OCI-LY3 (cell line): ENCODE measurements at regions not wholly inside any gene's neighbourhood (a gene's known extent, or its start where the extent isn't known, plus 50 kb on each side); places are given as distances from the start of the nearest gene placed in this dataset.
A peak's percentile ranks its signal among the peaks of the same experiment; 100 is the strongest.
"Not testable (repeated sequence)": the region's sequence is repeated elsewhere in the genome, so short reads cannot be mapped to it uniquely, and the experiment has no call there.

ENCODE experiments used
- H2AFZ ChIP-seq: fragments of 200-600, 300-600 bp; shearing (Covaris generic); 2 replicates; pipeline ENCODE4 v1.6.0; 2014; ENCODE audit warnings: antibody characterized with exemption, low read depth, low read length
- H3K27ac ChIP-seq: fragments of 200-600, 300-600 bp; sonication (generic); 2 replicates; pipeline ENCODE4 v1.5.1; 2014; ENCODE audit warnings: mild to moderate bottlenecking, low read length, moderate library complexity, mixed read lengths
- H3K27me3 ChIP-seq: fragments of 200-600, 300-600 bp; sonication (generic); 2 replicates; pipeline ENCODE4 v1.6.1; 2014; ENCODE audit warnings: low read depth, low read length, mixed read lengths
- H3K36me3 ChIP-seq: fragments of 200-600, 300-600 bp; sonication (generic); replicated peaks from 2 replicates; pipeline ENCODE3; 2014; ENCODE audit warnings: low read depth, low read length, mixed read lengths
- H3K4me1 ChIP-seq: fragments of 300-600, 200-600 bp; sonication (generic); 2 replicates; pipeline ENCODE4 v1.6.1; 2014; ENCODE audit warnings: low read length, mixed read lengths
- H3K4me2 ChIP-seq: fragments of 200-600, 300-600 bp; sonication (generic); 2 replicates; pipeline ENCODE4 v1.6.1; 2014; ENCODE audit warnings: low read length, mixed read lengths
- H3K4me3 ChIP-seq: fragments of 300-600, 200-600 bp; sonication (generic); 2 replicates; pipeline ENCODE4 v1.5.1; 2014; ENCODE audit warnings: antibody characterized with exemption, mild to moderate bottlenecking, low read length, moderate library complexity
- H3K79me2 ChIP-seq: fragments of 300-600, 200-600 bp; shearing (Covaris generic); 2 replicates; pipeline ENCODE4 v1.6.1; 2014; ENCODE audit warnings: mild to moderate bottlenecking, low read length, mixed read lengths
- H3K9ac ChIP-seq: fragments of 300-600, 200-600 bp; shearing (Covaris generic); 2 replicates; pipeline ENCODE4 v1.6.0; 2014; ENCODE audit warnings: mild to moderate bottlenecking, low read length, moderate library complexity
- H3K9me3 ChIP-seq: fragments of 200-600, 300-600 bp; shearing (Covaris generic); 2 replicates; pipeline ENCODE4 v1.6.1; 2014; ENCODE audit warnings: low read length, mixed read lengths; ENCODE audit not compliant: insufficient read depth
- H4K20me1 ChIP-seq: fragments of 200-600, 300-600 bp; sonication (generic); 2 replicates; pipeline ENCODE4 v1.6.1; 2016; ENCODE audit warnings: low read length, mixed read lengths; ENCODE audit not compliant: insufficient read depth
- EZH2phosphoT487 ChIP-seq: fragments of 200-600 bp; shearing (Covaris generic); IDR thresholded peaks from 2 replicates; pipeline ENCODE4 v1.6.1; 2018; ENCODE audit warnings: antibody characterized with exemption, mixed run types, low read depth
- TF ChIP-seq, protein P1 (sequence below): fragments of 200-600, 300-600 bp; sonication (generic); IDR thresholded peaks from 2 replicates; pipeline ENCODE4 v1.5.1; 2014; ENCODE audit warnings: antibody characterized with exemption, low read length, low read depth

GRCh38 chr11:21653951-21654421, 538.9 kb upstream of the ANO5 start:
- H3K9ac ChIP-seq = no peak overlapping the region
- H3K27me3 ChIP-seq = no peaks in the 10 kb centered on the region
- no peak overlapping the region for H3K27ac ChIP-seq
- no peaks in the 10 kb centered on the region for H3K36me3 ChIP-seq
- H3K79me2 ChIP-seq = no peaks in the 10 kb centered on the region
- no peak overlapping the region for H3K4me3 ChIP-seq
- no peaks in the 10 kb centered on the region for H3K4me1 ChIP-seq
- no peaks in the 10 kb centered on the region for H4K20me1 ChIP-seq
- no peaks in the 10 kb centered on the region for H3K9me3 ChIP-seq
- TF ChIP-seq, protein P1, sequence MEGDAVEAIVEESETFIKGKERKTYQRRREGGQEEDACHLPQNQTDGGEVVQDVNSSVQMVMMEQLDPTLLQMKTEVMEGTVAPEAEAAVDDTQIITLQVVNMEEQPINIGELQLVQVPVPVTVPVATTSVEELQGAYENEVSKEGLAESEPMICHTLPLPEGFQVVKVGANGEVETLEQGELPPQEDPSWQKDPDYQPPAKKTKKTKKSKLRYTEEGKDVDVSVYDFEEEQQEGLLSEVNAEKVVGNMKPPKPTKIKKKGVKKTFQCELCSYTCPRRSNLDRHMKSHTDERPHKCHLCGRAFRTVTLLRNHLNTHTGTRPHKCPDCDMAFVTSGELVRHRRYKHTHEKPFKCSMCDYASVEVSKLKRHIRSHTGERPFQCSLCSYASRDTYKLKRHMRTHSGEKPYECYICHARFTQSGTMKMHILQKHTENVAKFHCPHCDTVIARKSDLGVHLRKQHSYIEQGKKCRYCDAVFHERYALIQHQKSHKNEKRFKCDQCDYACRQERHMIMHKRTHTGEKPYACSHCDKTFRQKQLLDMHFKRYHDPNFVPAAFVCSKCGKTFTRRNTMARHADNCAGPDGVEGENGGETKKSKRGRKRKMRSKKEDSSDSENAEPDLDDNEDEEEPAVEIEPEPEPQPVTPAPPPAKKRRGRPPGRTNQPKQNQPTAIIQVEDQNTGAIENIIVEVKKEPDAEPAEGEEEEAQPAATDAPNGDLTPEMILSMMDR = no peak
- TF ChIP-seq EZH2phosphoT487 = no peak
- peak overlapping the region; percentile 71; the same call in 1 of the 2 replicates for H2AFZ ChIP-seq
- peak overlapping the region; percentile 21; the same call in 1 of the 2 replicates for H3K4me2 ChIP-seq

- H3K36me3 ChIP-seq = no peaks in the 10 kb centered on the region
- H3K9ac ChIP-seq = no peak overlapping the region
- no peaks in the 10 kb centered on the region for H4K20me1 ChIP-seq
- H3K4me1 ChIP-seq = no peaks in the 10 kb centered on the region
- no peak overlapping the region for H3K4me3 ChIP-seq
- H3K27me3 ChIP-seq = no peaks in the 10 kb centered on the region
- no peaks in the 10 kb centered on the region for H3K79me2 ChIP-seq
- H3K27ac ChIP-seq = no peak overlapping the region
- H3K4me2 ChIP-seq = no peak overlapping the region
- H3K9me3 ChIP-seq = no peaks in the 10 kb centered on the region
- no peak for TF ChIP-seq EZH2phosphoT487
- TF ChIP-seq, protein P1 = no peak
- H2AFZ ChIP-seq = no peak overlapping the region
Measured at GRCh38 chr11:21656065-21656464, 536.8 kb upstream of the ANO5 start.

GRCh38 chr11:21658654-21659193, 534.2 kb upstream of the ANO5 start:
- H2AFZ ChIP-seq = no peak overlapping the region
- H3K4me2 ChIP-seq = no peak overlapping the region

DNA sequence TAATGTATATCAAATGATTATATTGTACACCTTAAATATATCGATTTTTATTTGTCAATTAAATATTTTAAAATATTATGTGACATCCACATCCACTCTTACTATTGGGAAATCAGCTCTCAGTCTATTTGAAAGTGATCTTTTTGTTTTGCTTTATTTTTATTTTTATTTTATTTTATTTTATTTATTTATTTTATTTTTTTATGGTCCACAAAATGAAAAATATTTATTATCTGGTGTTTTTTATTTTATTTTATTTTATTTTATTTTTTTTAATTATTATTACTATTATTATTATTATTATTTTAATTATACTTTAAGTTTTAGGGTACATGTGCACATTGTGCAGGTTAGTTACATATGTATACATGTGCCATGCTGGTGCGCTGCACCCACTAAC, 533.5 kb upstream of the ANO5 start:
- H3K79me2 ChIP-seq, H3K27ac ChIP-seq, H4K20me1 ChIP-seq, H3K4me3 ChIP-seq, H3K4me1 ChIP-seq, H3K9me3 ChIP-seq, H3K4me2 ChIP-seq, H3K27me3 ChIP-seq, H3K36me3 ChIP-seq, H2AFZ ChIP-seq, H3K9ac ChIP-seq: not testable (repeated sequence)

More at GRCh38 chr11:21658654-21659193, 534.2 kb upstream of the ANO5 start:
- Histone ChIP-seq H3K4me1 (no peaks in the 10 kb centered on the region), H3K36me3 (no peaks in the 10 kb centered on the region), H4K20me1 (no peaks in the 10 kb centered on the region), H3K27ac (no peak overlapping the region), H3K9me3 (no peaks in the 10 kb centered on the region), H3K4me3 (no peak overlapping the region), H3K27me3 (no peaks in the 10 kb centered on the region), H3K9ac (no peak overlapping the region), H3K79me2 (no peaks in the 10 kb centered on the region)
- TF ChIP-seq, protein P1 = no peak
- no peak for TF ChIP-seq EZH2phosphoT487
